Keratinocyte (primary cell): ENCODE measurements at regions not wholly inside any gene's neighbourhood (a gene's known extent, or its start where the extent isn't known, plus 50 kb on each side); places are given as distances from the start of the nearest gene placed in this dataset.

Experiments
- DNase-seq: peaks from one replicate; pipeline ENCODE4 v3.0.0-alpha.2; 2011; ENCODE audit warnings: low read depth, missing footprints, low spot score
- FAIRE-seq: peaks from 2 replicates; lab custom pipeline; 2011; peaks lifted over from hg19 to GRCh38; lab: Jason Lieb, UNC
- H2AFZ ChIP-seq: 2 replicates; pipeline ENCODE4 v1.6.0; 2012; ENCODE audit warnings: low read length, control low read depth, inconsistent platforms; ENCODE audit not compliant: control insufficient read depth
- H3K27ac ChIP-seq: 2 replicates; pipeline ENCODE4 v1.5.1; 2011; ENCODE audit warnings: low read length; ENCODE audit not compliant: control insufficient read depth, insufficient read depth
- H3K27me3 ChIP-seq: 3 replicates; pipeline ENCODE4 v1.6.0; 2011; ENCODE audit warnings: low read length; ENCODE audit not compliant: control insufficient read depth, insufficient read depth; ENCODE audit errors: extremely low read depth
- H3K36me3 ChIP-seq, 2 experiments: 2 replicates in 1 of 2; 3 replicates in 1 of 2; pipeline ENCODE4 v1.5.1; 2011; ENCODE audit warnings: low read length in 2 of 2, mild to moderate bottlenecking in 1 of 2; ENCODE audit not compliant: control insufficient read depth in 2 of 2, insufficient read depth in 2 of 2; ENCODE audit errors: extremely low read depth in 1 of 2
- H3K4me1 ChIP-seq: 3 replicates; pipeline ENCODE4 v1.5.1; 2011; ENCODE audit warnings: low read length; ENCODE audit not compliant: control insufficient read depth, insufficient read depth; ENCODE audit errors: extremely low read depth
- H3K4me2 ChIP-seq: 3 replicates; pipeline ENCODE4 v1.6.0; 2011; ENCODE audit warnings: low read depth, low read length; ENCODE audit not compliant: control insufficient read depth, insufficient read depth; ENCODE audit errors: extremely low read depth
- H3K4me3 ChIP-seq, 3 experiments: fragments of 200-600 bp in 1 of 3; sonication (generic) in 1 of 3; 2 replicates in 2 of 3; 3 replicates in 1 of 3; pipeline ENCODE4 v1.5.1; 2011 to 2016; ENCODE audit warnings: low read length in 3 of 3, mild to moderate bottlenecking in 3 of 3, control low read depth in 2 of 3, inconsistent platforms in 1 of 3, low read depth in 1 of 3, mixed read lengths in 1 of 3, mixed run types in 1 of 3, moderate library complexity in 1 of 3; ENCODE audit not compliant: control insufficient read depth in 2 of 3, insufficient read depth in 2 of 3; ENCODE audit errors: extremely low read depth in 1 of 3
- H3K79me2 ChIP-seq: 2 replicates; pipeline ENCODE4 v1.6.0; 2012; ENCODE audit warnings: low read length; ENCODE audit not compliant: control insufficient read depth, insufficient read depth
- H3K9ac ChIP-seq: 3 replicates; pipeline ENCODE4 v1.6.0; 2011; ENCODE audit warnings: low read length; ENCODE audit not compliant: control insufficient read depth, insufficient read depth; ENCODE audit errors: extremely low read depth
- H3K9me1 ChIP-seq: 3 replicates; pipeline ENCODE4 v1.6.0; 2011; ENCODE audit warnings: low read length; ENCODE audit not compliant: control insufficient read depth, insufficient read depth; ENCODE audit errors: extremely low read depth
- H3K9me3 ChIP-seq: 2 replicates; pipeline ENCODE4 v1.5.1; 2012; ENCODE audit warnings: low read depth, low read length; ENCODE audit not compliant: control insufficient read depth
- H4K20me1 ChIP-seq: 3 replicates; pipeline ENCODE4 v1.6.0; 2011; ENCODE audit warnings: low read length; ENCODE audit not compliant: control insufficient read depth, insufficient read depth; ENCODE audit errors: extremely low read depth
- EZH2 ChIP-seq: IDR thresholded peaks from one replicate; pipeline ENCODE4 v1.6.1; 2012; ENCODE audit warnings: inconsistent platforms, mild to moderate bottlenecking, low read length, moderate library complexity
- dilution Hi-C: fragments of 300-500 bp; cut with MboI; formaldehyde crosslinking; loops from one replicate; pipeline ENCODE4 v1.7.0; 2020; ENCODE audit warnings: low sequenced_read_pairs; ENCODE audit not compliant: extremely low pct_ligation_motif_present
- TF ChIP-seq, protein P1 (sequence below), 3 experiments: IDR thresholded peaks in 1 of 3; conservative IDR thresholded peaks in 1 of 3; optimal IDR thresholded peaks in 1 of 3; 2 replicates in 2 of 3; 3 replicates in 1 of 3; pipeline versions ENCODE3 to v1.5.1; 2011; ENCODE audit warnings: low read length in 3 of 3, mild to moderate bottlenecking in 3 of 3, moderate library complexity in 2 of 3, control low read depth in 1 of 3, inconsistent platforms in 1 of 3; ENCODE audit not compliant: insufficient read depth in 2 of 3; ENCODE audit errors: extremely low read depth in 1 of 3

DNA sequence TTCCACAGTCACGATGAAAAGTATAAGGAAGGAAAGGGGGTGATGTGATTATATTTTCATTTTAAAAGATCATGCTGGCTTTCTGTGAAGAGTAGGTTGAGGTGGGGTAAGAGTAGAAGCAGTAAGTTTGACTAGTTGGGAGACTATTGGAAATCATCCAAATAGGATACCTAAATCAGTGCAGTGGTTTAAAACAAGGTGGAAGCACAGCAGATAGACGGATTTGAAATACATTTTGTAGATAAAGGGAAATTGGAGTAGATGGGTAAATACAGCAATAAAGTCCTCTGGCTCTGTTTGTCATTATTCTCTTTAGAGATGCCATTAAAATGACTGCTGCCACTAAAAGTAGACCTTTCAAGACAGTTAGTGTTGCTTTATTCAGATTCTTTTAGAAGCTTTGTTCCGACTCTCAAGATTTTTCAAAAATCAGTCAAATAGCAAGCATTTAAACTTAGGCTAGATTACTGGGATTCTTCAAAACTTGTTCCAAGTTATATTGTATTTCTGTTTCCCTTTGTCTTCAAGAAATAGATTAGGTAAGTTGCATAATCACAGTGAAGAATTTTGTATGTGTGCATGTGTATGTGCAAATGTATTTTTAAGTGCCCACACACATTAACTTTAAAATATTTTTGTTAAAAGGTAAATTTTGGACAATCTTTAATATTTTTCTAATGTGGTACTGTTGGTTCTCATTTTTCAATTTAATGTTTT is 61.7 kb upstream of the DTNA start:
- Histone ChIP-seq H3K27ac (no peak overlapping the region), H3K4me3 (no peak overlapping the region), H3K9ac (no peak overlapping the region), H3K27me3 (no peaks in the 10 kb centered on the region), H4K20me1 (no peaks in the 10 kb centered on the region), H3K9me3 (no peaks in the 10 kb centered on the region), H2AFZ (no peak overlapping the region), H3K4me2 (no peak overlapping the region), H3K36me3 (no peaks in the 10 kb centered on the region), H3K79me2 (no peaks in the 10 kb centered on the region), H3K4me1 (no peaks in the 10 kb centered on the region), H3K9me1 (no peaks in the 10 kb centered on the region)
- dilution Hi-C loops: no loop called here
- TF ChIP-seq, protein P1, sequence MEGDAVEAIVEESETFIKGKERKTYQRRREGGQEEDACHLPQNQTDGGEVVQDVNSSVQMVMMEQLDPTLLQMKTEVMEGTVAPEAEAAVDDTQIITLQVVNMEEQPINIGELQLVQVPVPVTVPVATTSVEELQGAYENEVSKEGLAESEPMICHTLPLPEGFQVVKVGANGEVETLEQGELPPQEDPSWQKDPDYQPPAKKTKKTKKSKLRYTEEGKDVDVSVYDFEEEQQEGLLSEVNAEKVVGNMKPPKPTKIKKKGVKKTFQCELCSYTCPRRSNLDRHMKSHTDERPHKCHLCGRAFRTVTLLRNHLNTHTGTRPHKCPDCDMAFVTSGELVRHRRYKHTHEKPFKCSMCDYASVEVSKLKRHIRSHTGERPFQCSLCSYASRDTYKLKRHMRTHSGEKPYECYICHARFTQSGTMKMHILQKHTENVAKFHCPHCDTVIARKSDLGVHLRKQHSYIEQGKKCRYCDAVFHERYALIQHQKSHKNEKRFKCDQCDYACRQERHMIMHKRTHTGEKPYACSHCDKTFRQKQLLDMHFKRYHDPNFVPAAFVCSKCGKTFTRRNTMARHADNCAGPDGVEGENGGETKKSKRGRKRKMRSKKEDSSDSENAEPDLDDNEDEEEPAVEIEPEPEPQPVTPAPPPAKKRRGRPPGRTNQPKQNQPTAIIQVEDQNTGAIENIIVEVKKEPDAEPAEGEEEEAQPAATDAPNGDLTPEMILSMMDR (optimal IDR thresholded peaks at IDR 0.05 in 1 of 3, IDR thresholded peaks at IDR 0.05 in 1 of 3, conservative IDR thresholded peaks at IDR 0.05 in 1 of 3; ENCODE audit: extremely low read depth in 1 of 3, insufficient read depth in 2 of 3, low read length in 3 of 3): no peak
- no peak for TF ChIP-seq EZH2
- DNase-seq (no peak), FAIRE-seq (no peak)

DNA sequence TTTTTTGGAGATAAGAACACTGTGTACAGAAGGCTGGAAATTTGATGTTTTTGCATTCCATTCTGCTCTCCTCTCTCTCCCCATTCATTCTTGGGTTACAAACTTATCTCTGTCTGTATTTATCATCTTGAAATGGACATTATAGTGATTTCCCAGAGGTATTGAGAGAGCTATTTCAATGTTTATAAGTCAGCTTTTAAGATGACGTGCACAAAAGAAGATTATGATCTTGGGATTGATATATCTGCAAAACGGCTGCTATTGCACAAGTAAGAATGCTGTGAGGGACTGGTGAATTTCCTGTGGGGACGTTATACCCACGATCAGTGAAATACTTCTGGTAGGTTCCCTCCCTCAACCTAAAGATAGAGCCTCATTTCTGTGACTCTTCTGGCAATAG is 61.0 kb upstream of the DTNA start:
- no peaks in the 10 kb centered on the region for H3K27me3 ChIP-seq
- dilution Hi-C loops: no loop called here
- no peaks in the 10 kb centered on the region for H3K79me2 ChIP-seq
- FAIRE-seq (no peak), DNase-seq (no peak)
- H3K9ac ChIP-seq: no peak overlapping the region
- no peak overlapping the region for H2AFZ ChIP-seq
- H3K9me1 ChIP-seq: no peaks in the 10 kb centered on the region
- H3K4me3 ChIP-seq: no peak overlapping the region
- H3K27ac ChIP-seq: no peak overlapping the region
- no peaks in the 10 kb centered on the region for H3K4me1 ChIP-seq
- H3K9me3 ChIP-seq: no peaks in the 10 kb centered on the region
- no peak for TF ChIP-seq EZH2
- TF ChIP-seq, protein P1 (optimal IDR thresholded peaks at IDR 0.05 in 1 of 3, IDR thresholded peaks at IDR 0.05 in 1 of 3, conservative IDR thresholded peaks at IDR 0.05 in 1 of 3; ENCODE audit: extremely low read depth in 1 of 3, insufficient read depth in 2 of 3, low read length in 3 of 3): no peak
- no peaks in the 10 kb centered on the region for H4K20me1 ChIP-seq
- H3K36me3 ChIP-seq: no peaks in the 10 kb centered on the region
- H3K4me2 ChIP-seq: no peak overlapping the region
